Thyroid gland (tissue), 4 donors: ENCODE measurements at regions not wholly inside any gene's neighbourhood (a gene's known extent, or its start where the extent isn't known, plus 50 kb on each side); places are given as distances from the start of the nearest gene placed in this dataset.
"Not testable (repeated sequence)": the region's sequence is repeated elsewhere in the genome, so short reads cannot be mapped to it uniquely, and the experiment has no call there.

ENCODE experiments used
- DNase-seq, 2 donors: peaks; one replicate each; pipeline ENCODE4 v3.0.0-alpha.2; 2019
- H3K27ac ChIP-seq, 3 donors: fragments of 200-600 bp; sonication (generic); 1 replicate in 2 of 3; 2 replicates in 1 of 3; pipeline ENCODE4 v1.5.1; 2016 to 2019; ENCODE audit warnings: mild to moderate bottlenecking in 1 of 3, moderate library complexity in 1 of 3
- H3K27me3 ChIP-seq: fragments of 200-600 bp; sonication (generic); one replicate; pipeline ENCODE4 v1.5.1; 2019
- H3K36me3 ChIP-seq, 2 donors: fragments of 200-600 bp; sonication (generic); one replicate each; pipeline ENCODE4 v1.5.1; 2016 to 2019
- H3K4me1 ChIP-seq, 2 donors: fragments of 200-600 bp; sonication (generic); one replicate each; pipeline ENCODE4 v1.5.1; 2017 to 2019
- H3K4me3 ChIP-seq, 3 donors: fragments of 200-600 bp; sonication (generic); replicated peaks in 1 of 3; 1 replicate in 2 of 3; 2 replicates in 1 of 3; pipeline ENCODE4 v1.5.1; 2016; ENCODE audit warnings: mild to moderate bottlenecking in 1 of 3
- H3K9me3 ChIP-seq: fragments of 200-600 bp; sonication (generic); one replicate; pipeline ENCODE4 v1.5.1; 2017
- CTCF ChIP-seq, 6 experiments: fragments of 200-600 bp in 3 of 6; fragments of 450-650 bp in 3 of 6; sonication (generic) in 3 of 6; IDR thresholded peaks; one replicate each; pipeline ENCODE4 v1.5.1; 2016 to 2019; ENCODE audit warnings: antibody characterized with exemption in 6 of 6, mild to moderate bottlenecking in 2 of 6, inconsistent platforms in 1 of 6, moderate library complexity in 1 of 6
- POLR2A ChIP-seq, 2 donors: fragments of 450-650 bp; IDR thresholded peaks; one replicate each; pipeline ENCODE4 v1.6.1; 2017; ENCODE audit warnings: antibody characterized with exemption in 2 of 2, mild to moderate bottlenecking in 2 of 2, moderate library complexity in 1 of 2
- WGBS, 2 donors: methylation state at CpG; one replicate each; pipeline ENCODE4 v1.1.5; 2017; 5-methylcytosine and 5-hydroxymethylcytosine counted together
- intact Hi-C: fragments of 100-400 bp; cut with DNase I; formaldehyde crosslinking; loops from one replicate; pipeline ENCODE4 v1.15.1; 2023

- TF ChIP-seq POLR2A (IDR thresholded peaks at IDR 0.05) = no peak
- TF ChIP-seq CTCF (IDR thresholded peaks at IDR 0.05) = no peak
- Histone ChIP-seq H3K4me3 (no peak overlapping the region), H3K9me3 (no peaks in the 10 kb centered on the region), H3K27ac (no peak overlapping the region), H3K36me3 (no peaks in the 10 kb centered on the region), H3K27me3 (no peaks in the 10 kb centered on the region), H3K4me1 (no peaks in the 10 kb centered on the region)
- WGBS, 2 donors = 87% methylated on average over 2 of the region's 2 CpGs
- intact Hi-C loops = no loop called here
- no peak for DNase-seq
Measured at GRCh38 chr18:64372850-64373249, 224.0 kb upstream of the LINC00305 start.

GRCh38 chr18:64369830-64370440 is 221.0 kb upstream of the LINC00305 start:
- not testable (repeated sequence) for H3K4me1 ChIP-seq
- WGBS, 2 donors = 76 to 77% methylated on average over 6 to 8 of the region's 8 CpGs

GRCh38 chr18:64365106-64365505 is 216.2 kb upstream of the LINC00305 start:
- Histone ChIP-seq H3K4me1 (no peaks in the 10 kb centered on the region), H3K36me3 (no peaks in the 10 kb centered on the region), H3K27ac (no peak overlapping the region), H3K27me3 (no peaks in the 10 kb centered on the region), H3K9me3 (no peaks in the 10 kb centered on the region), H3K4me3 (no peak overlapping the region)
- no peak for DNase-seq
- 77 to 81% methylated on average over 4 of the region's 4 CpGs for WGBS, 2 donors
- TF ChIP-seq POLR2A (IDR thresholded peaks at IDR 0.05) = no peak
- no peak for TF ChIP-seq CTCF (IDR thresholded peaks at IDR 0.05)
- intact Hi-C loops = no loop called here

More at GRCh38 chr18:64369830-64370440, 221.0 kb upstream of the LINC00305 start:
- DNase-seq, intact Hi-C loops, H3K9me3 ChIP-seq, H3K27ac ChIP-seq, H3K4me3 ChIP-seq, H3K27me3 ChIP-seq, H3K36me3 ChIP-seq: not testable (repeated sequence)

- DNase-seq = no peak
- Histone ChIP-seq H3K27ac (no peak overlapping the region), H3K4me3 (no peak overlapping the region), H3K4me1 (no peaks in the 10 kb centered on the region), H3K36me3 (no peaks in the 10 kb centered on the region), H3K9me3 (no peaks in the 10 kb centered on the region), H3K27me3 (no peaks in the 10 kb centered on the region)
- TF ChIP-seq CTCF (IDR thresholded peaks at IDR 0.05) (no peak), POLR2A (IDR thresholded peaks at IDR 0.05) (no peak)
- intact Hi-C loops = no loop called here
- 88 to 97% methylated on average over 3 of the region's 3 CpGs for WGBS, 2 donors
Measured at GRCh38 chr18:64337673-64338072, 188.8 kb upstream of the LINC00305 start.

- Histone ChIP-seq H3K27ac (no peak overlapping the region), H3K36me3 (no peaks in the 10 kb centered on the region), H3K4me1 (no peaks in the 10 kb centered on the region), H3K27me3 (no peaks in the 10 kb centered on the region), H3K4me3 (no peak overlapping the region), H3K9me3 (no peaks in the 10 kb centered on the region)
- no peak for DNase-seq
- intact Hi-C loops = no loop called here
- no peak for TF ChIP-seq CTCF (IDR thresholded peaks at IDR 0.05)
- no peak for TF ChIP-seq POLR2A (IDR thresholded peaks at IDR 0.05)
- WGBS, 2 donors = 67 to 71% methylated on average over 2 of the region's 2 CpGs
Measured at GRCh38 chr18:64337018-64337417, 188.1 kb upstream of the LINC00305 start.

GRCh38 chr18:64334748-64335147 is 185.9 kb upstream of the LINC00305 start:
- TF ChIP-seq CTCF (IDR thresholded peaks at IDR 0.05) (no peak), POLR2A (IDR thresholded peaks at IDR 0.05) (no peak)
- intact Hi-C loops = no loop called here
- Histone ChIP-seq H3K4me3 (no peak overlapping the region), H3K27ac (no peak overlapping the region), H3K36me3 (no peaks in the 10 kb centered on the region), H3K9me3 (no peaks in the 10 kb centered on the region), H3K27me3 (no peaks in the 10 kb centered on the region), H3K4me1 (no peaks in the 10 kb centered on the region)
- DNase-seq = no peak
- 65 to 74% methylated on average over 2 of the region's 2 CpGs for WGBS, 2 donors
